ENCODE measurements at regions not wholly inside any gene's neighbourhood (a gene's known extent, or its start where the extent isn't known, plus 50 kb on each side); places are given as distances from the start of the nearest gene placed in this dataset.

DNA sequence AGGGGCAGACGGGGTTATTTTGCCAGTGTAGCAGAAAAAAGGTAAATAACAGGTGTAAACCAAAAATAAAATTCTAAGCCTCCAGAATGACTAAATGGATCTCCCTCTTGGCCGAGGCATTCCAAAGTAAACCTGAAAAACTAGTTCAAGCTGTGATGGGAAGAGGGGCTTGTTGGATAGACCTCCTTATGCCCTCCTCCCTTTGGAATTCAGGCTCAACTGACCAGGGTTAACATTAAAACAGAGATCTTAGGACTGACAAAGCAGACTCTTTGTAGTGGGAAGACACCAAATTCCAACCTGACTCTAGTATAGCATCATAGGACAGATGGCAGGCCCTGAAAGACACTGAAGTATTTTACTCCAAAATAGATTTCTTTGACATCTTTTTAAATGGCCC, 113.8 kb upstream of the ITGB1 start:
- TF ChIP-seq, protein P1, sequence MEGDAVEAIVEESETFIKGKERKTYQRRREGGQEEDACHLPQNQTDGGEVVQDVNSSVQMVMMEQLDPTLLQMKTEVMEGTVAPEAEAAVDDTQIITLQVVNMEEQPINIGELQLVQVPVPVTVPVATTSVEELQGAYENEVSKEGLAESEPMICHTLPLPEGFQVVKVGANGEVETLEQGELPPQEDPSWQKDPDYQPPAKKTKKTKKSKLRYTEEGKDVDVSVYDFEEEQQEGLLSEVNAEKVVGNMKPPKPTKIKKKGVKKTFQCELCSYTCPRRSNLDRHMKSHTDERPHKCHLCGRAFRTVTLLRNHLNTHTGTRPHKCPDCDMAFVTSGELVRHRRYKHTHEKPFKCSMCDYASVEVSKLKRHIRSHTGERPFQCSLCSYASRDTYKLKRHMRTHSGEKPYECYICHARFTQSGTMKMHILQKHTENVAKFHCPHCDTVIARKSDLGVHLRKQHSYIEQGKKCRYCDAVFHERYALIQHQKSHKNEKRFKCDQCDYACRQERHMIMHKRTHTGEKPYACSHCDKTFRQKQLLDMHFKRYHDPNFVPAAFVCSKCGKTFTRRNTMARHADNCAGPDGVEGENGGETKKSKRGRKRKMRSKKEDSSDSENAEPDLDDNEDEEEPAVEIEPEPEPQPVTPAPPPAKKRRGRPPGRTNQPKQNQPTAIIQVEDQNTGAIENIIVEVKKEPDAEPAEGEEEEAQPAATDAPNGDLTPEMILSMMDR (conservative IDR thresholded peaks at IDR 0.05; ENCODE audit: low read length) = no peak
- TF ChIP-seq EZH2phosphoT487 (IDR thresholded peaks at IDR 0.05; ENCODE audit: borderline replicate concordance, low read depth, low read length) = no peak

All from OCI-LY7 (cell line).